ENCODE measurements at regions not wholly inside any gene's neighbourhood (a gene's known extent, or its start where the extent isn't known, plus 50 kb on each side); places are given as distances from the start of the nearest gene placed in this dataset.

DNA sequence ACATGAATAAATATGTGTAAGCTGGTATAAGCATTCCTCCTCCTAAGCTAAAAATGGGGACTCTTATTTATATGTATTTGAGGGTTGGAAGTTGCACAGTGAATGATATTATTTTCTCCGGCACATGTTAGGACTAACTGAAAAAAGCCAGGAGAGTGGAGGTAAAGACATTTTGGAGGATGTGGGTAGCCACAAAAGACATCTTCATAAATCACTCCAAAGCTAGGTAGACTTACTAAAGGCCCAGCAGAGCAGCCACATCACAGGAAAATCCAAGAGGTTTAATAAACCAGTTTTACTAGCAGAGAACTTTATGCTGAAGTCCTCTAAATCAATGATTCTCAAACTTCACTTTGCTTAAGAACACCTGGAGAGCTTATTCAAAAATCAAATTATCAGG is 424.7 kb downstream of the KCTD12 start:
- TF ChIP-seq, protein P1, sequence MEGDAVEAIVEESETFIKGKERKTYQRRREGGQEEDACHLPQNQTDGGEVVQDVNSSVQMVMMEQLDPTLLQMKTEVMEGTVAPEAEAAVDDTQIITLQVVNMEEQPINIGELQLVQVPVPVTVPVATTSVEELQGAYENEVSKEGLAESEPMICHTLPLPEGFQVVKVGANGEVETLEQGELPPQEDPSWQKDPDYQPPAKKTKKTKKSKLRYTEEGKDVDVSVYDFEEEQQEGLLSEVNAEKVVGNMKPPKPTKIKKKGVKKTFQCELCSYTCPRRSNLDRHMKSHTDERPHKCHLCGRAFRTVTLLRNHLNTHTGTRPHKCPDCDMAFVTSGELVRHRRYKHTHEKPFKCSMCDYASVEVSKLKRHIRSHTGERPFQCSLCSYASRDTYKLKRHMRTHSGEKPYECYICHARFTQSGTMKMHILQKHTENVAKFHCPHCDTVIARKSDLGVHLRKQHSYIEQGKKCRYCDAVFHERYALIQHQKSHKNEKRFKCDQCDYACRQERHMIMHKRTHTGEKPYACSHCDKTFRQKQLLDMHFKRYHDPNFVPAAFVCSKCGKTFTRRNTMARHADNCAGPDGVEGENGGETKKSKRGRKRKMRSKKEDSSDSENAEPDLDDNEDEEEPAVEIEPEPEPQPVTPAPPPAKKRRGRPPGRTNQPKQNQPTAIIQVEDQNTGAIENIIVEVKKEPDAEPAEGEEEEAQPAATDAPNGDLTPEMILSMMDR (IDR thresholded peaks at IDR 0.05; ENCODE audit: insufficient read depth, low read depth, low read length), result no peak
- H3K4me3 ChIP-seq (ENCODE audit: low read depth, low read length), result no peak overlapping the region
- DNase-seq (ENCODE audit: low read depth), result no peak

DNA sequence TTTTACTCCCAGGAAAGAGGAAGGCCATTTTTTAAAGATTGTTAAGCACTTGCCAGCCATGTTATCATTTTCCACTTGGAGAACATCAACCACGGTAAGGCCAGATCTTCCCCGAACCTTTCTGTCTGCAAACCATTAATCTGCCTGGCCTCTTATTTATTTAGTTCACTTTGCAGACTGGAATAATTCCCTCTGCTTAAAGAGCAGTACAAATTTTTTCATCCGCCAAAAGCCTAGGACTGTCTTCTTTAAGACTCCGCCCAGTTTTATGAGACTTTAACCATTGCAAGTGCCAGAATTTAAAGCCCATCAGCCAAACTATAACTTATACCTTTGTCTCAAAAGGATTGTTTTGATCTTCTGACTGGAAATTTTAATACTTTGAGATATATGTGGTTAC is 426.3 kb downstream of the KCTD12 start:
- TF ChIP-seq, protein P1 (IDR thresholded peaks at IDR 0.05; ENCODE audit: insufficient read depth, low read depth, low read length), result no peak
- DNase-seq (ENCODE audit: low read depth), result no peak
- H3K4me3 ChIP-seq (ENCODE audit: low read depth, low read length), result no peak overlapping the region

DNA sequence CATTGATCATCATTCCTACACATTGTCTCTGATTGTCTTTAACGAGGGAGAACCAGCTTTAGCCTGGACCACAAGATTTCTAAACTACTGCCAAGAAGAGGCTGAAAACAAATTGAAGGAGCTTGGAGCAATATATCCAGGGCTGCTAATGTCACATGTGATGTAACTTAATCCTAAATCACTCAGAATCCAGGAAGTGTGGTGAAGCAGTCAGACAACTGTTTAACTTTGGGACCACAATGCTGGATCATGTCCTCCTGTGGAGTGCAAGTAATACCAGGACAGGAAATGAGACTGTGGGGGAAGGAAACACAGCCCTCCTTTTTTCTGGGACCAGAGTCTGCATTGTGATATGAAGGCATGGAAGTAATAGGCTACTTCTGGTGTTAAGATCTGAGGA is 430.2 kb downstream of the KCTD12 start:
- TF ChIP-seq, protein P1 (IDR thresholded peaks at IDR 0.05; ENCODE audit: insufficient read depth, low read depth, low read length), result no peak
- no peak overlapping the region for H3K4me3 ChIP-seq (ENCODE audit: low read depth, low read length)
- DNase-seq (ENCODE audit: low read depth), result peak; percentile 57

DNA sequence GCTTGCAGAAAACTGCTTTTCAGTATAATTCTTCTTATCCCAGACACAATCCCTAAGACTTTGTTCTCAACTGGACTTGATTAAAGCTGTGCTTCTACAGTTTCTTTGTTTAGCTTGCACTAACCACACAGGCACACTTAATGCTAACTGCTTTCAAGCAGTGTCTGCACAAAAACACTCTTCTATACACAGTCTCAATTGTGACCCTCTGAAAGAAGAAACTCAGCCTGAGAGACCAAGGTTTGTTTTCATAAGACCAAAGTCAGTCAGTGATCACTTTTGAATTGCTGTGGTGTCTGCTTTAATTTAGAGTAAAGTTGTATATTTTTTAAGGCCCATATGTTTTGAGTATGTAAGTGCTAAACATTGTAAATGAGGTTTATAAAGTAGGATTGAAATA is 431.2 kb downstream of the KCTD12 start:
- no peak overlapping the region for H3K4me3 ChIP-seq (ENCODE audit: low read depth, low read length)
- TF ChIP-seq, protein P1 (IDR thresholded peaks at IDR 0.05; ENCODE audit: insufficient read depth, low read depth, low read length), result no peak
- DNase-seq (ENCODE audit: low read depth), result no peak

DNA sequence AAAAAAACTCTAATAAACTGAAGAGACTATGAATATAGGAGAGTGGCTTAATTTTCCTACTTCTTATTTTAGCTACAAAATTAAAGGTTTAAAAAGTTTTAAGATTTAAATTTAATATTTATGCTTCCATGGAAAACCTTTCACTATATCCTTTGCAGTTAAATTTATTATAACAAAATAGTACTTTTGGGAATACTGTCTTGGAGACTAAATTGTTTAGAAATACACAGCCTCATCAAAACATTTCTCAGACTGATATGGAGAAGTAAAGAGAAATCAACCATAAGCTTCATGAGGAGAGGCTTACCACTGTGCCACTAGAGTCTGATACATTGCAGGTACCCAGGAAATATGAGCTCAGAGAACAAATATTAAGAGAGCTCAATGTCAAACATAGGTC is 436.5 kb downstream of the KCTD12 start:
- TF ChIP-seq, protein P1 (IDR thresholded peaks at IDR 0.05; ENCODE audit: insufficient read depth, low read depth, low read length), result no peak

DNA sequence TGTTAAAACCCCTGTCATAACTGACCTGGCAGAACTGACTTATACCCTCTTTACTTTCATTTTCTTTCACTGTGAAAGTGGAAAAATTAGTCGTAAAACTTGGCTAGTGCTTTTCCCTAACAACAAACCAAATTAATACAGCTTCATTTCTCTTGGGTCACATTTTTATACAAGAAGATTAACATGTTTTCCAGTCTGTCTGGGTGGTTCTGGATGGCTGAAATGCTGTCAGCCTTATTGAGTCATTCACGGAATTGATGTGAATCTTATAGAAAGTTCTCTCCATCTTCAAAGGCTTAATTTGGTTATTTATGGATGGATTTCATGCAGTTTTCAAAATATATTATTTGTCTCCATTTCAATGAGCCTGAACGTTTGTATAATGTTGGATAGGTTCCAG is 440.0 kb downstream of the KCTD12 start:
- TF ChIP-seq, protein P1 (IDR thresholded peaks at IDR 0.05; ENCODE audit: insufficient read depth, low read depth, low read length), result no peak
- no peak overlapping the region for H3K4me3 ChIP-seq (ENCODE audit: low read depth, low read length)
- DNase-seq (ENCODE audit: low read depth), result no peak

More for the DNA sequence above, 436.5 kb downstream of the KCTD12 start:
- no peak for DNase-seq (ENCODE audit: low read depth)
- no peak overlapping the region for H3K4me3 ChIP-seq (ENCODE audit: low read depth, low read length)

DNA sequence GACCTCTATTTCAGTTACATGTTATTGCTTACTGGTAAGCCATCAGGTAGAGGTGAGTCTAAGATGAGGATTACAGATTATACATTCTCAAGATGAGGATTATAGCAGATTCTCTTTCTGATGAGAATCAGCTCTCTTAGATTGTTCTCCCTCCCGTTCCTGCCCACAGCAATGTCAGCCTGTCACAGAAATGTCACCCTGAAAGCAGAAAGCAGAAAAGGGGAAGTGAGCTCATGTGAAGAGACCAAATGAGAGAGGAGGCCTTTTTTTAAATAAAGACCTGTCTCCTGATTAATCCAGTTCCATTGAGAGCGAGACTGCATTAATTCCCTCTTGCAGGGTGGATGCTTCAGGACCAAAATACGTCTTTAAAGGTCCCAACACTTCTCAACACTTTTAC is 445.6 kb downstream of the KCTD12 start:
- no peak for DNase-seq (ENCODE audit: low read depth)
- TF ChIP-seq, protein P1 (IDR thresholded peaks at IDR 0.05; ENCODE audit: insufficient read depth, low read depth, low read length), result no peak
- no peak overlapping the region for H3K4me3 ChIP-seq (ENCODE audit: low read depth, low read length)
